ENCODE measurements at regions not wholly inside any gene's neighbourhood (a gene's known extent, or its start where the extent isn't known, plus 50 kb on each side); places are given as distances from the start of the nearest gene placed in this dataset.

DNA sequence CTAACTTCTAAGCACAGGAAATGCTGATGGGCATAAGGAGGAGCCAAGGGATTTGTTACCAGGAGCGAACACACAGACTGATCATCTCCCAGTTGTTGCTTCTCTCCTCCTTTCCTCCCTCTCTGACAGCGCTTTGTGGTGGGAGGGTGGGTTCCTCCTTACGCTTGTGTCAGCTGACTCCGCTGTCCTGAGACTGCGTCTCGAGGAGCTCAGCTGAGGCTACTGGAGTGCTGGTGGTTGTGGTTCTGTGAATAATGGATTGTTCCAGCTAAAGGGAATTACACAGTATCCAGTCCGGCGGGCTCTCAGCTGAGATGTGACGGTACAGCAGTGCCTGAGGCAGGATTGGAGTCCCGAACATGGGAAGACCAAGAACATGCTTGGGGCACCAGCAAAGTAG is 113.4 kb downstream of the CTNND1 start:
- no peak for TF ChIP-seq POLR2A (IDR thresholded peaks at IDR 0.05)
- TF ChIP-seq, protein P1, sequence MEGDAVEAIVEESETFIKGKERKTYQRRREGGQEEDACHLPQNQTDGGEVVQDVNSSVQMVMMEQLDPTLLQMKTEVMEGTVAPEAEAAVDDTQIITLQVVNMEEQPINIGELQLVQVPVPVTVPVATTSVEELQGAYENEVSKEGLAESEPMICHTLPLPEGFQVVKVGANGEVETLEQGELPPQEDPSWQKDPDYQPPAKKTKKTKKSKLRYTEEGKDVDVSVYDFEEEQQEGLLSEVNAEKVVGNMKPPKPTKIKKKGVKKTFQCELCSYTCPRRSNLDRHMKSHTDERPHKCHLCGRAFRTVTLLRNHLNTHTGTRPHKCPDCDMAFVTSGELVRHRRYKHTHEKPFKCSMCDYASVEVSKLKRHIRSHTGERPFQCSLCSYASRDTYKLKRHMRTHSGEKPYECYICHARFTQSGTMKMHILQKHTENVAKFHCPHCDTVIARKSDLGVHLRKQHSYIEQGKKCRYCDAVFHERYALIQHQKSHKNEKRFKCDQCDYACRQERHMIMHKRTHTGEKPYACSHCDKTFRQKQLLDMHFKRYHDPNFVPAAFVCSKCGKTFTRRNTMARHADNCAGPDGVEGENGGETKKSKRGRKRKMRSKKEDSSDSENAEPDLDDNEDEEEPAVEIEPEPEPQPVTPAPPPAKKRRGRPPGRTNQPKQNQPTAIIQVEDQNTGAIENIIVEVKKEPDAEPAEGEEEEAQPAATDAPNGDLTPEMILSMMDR (IDR thresholded peaks at IDR 0.05), result no peak
